Upper lobe of left lung (tissue), 6 donors: ENCODE measurements at regions not wholly inside any gene's neighbourhood (a gene's known extent, or its start where the extent isn't known, plus 50 kb on each side); places are given as distances from the start of the nearest gene placed in this dataset.

ENCODE experiments used
- ATAC-seq, 2 donors: fragments of 200-7000 bp; cut with Tn5 transposase; one replicate each; pipeline ENCODE4 v1.9.1; 2022; ENCODE audit warnings: mild to moderate bottlenecking in 2 of 2, moderate library complexity in 2 of 2; ENCODE audit not compliant: low FRiP score in 2 of 2
- DNase-seq, 2 donors: peaks; one replicate each; pipeline ENCODE4 v3.0.0-alpha.2; 2019 to 2020
- H3K27ac ChIP-seq, 4 donors: fragments of 200-600 bp; sonication (generic); one replicate each; pipeline ENCODE4 v1.5.1; 2016 to 2019
- H3K27me3 ChIP-seq, 4 donors: fragments of 200-600 bp; sonication (generic); one replicate each; pipeline ENCODE4 v1.5.1; 2017 to 2019
- H3K36me3 ChIP-seq, 4 donors: fragments of 200-600 bp; sonication (generic); one replicate each; pipeline ENCODE4 v1.5.1; 2016 to 2019
- H3K4me1 ChIP-seq, 4 donors: fragments of 200-600 bp; sonication (generic); one replicate each; pipeline ENCODE4 v1.5.1; 2018 to 2019
- H3K4me3 ChIP-seq, 4 donors: fragments of 200-600 bp; sonication (generic); one replicate each; pipeline ENCODE4 v1.5.1; 2017 to 2019; ENCODE audit warnings: mild to moderate bottlenecking in 2 of 4, moderate library complexity in 1 of 4
- H3K9me3 ChIP-seq, 4 donors: fragments of 200-600 bp; sonication (generic); one replicate each; pipeline ENCODE4 v1.5.1; 2018 to 2019
- CTCF ChIP-seq, 6 experiments: fragments of 450-650 bp in 4 of 6; fragments of 200-600 bp in 2 of 6; sonication (generic) in 2 of 6; IDR thresholded peaks; one replicate each; pipeline ENCODE4 v1.5.1; 2016 to 2019; ENCODE audit warnings: antibody characterized with exemption in 6 of 6
- EP300 ChIP-seq, 4 donors: sonication (generic); formaldehyde crosslinking; IDR thresholded peaks; one replicate each; pipeline ENCODE4 v1.5.1; 2017; ENCODE audit warnings: antibody characterized with exemption in 4 of 4, control low read depth in 2 of 4
- POLR2A ChIP-seq, 4 donors: fragments of 450-650 bp; IDR thresholded peaks; one replicate each; pipeline ENCODE4 v1.5.1; 2016 to 2017; ENCODE audit warnings: antibody characterized with exemption in 4 of 4, mild to moderate bottlenecking in 2 of 4
- POLR2AphosphoS5 ChIP-seq, 2 donors: sonication (generic); formaldehyde crosslinking; IDR thresholded peaks; one replicate each; pipeline ENCODE4 v1.5.1; 2017; ENCODE audit warnings: antibody characterized with exemption in 2 of 2
- WGBS, 2 donors: methylation state at CpG; one replicate each; pipeline ENCODE4 v1.1.5; 2017 to 2018; 5-methylcytosine and 5-hydroxymethylcytosine counted together
- donor health status: DM: no; HTN: no; CAD: no; lungs with moderate emphysema.
- donor health status: DM: no; HTN: yes; CAD: no; lungs with severe emphysema.

- Histone ChIP-seq H3K36me3 (no peaks in the 10 kb centered on the region), H3K4me3 (no peak overlapping the region), H3K27me3 (no peaks in the 10 kb centered on the region), H3K9me3 (no peaks in the 10 kb centered on the region), H3K27ac (no peak overlapping the region), H3K4me1 (no peaks in the 10 kb centered on the region)
- no peak for ATAC-seq
- TF ChIP-seq EP300 (IDR thresholded peaks at IDR 0.05) (no peak), CTCF (IDR thresholded peaks at IDR 0.05) (no peak), POLR2A (IDR thresholded peaks at IDR 0.05) (no peak), POLR2AphosphoS5 (IDR thresholded peaks at IDR 0.05) (no peak)
- WGBS, 2 donors = 65 to 72% methylated on average over 5 of the region's 5 CpGs
- DNase-seq = no peak
These were observed 334.5 kb downstream of the GPAT3 start for GRCh38 chr4:83870328-83870950.

GRCh38 chr4:83866834-83867621, 331.1 kb downstream of the GPAT3 start:
- no peaks in the 10 kb centered on the region for H3K4me1 ChIP-seq
- no peaks in the 10 kb centered on the region for H3K27me3 ChIP-seq
- no peak for TF ChIP-seq POLR2AphosphoS5 (IDR thresholded peaks at IDR 0.05)
- TF ChIP-seq POLR2A (IDR thresholded peaks at IDR 0.05) = no peak
- TF ChIP-seq EP300 (IDR thresholded peaks at IDR 0.05) = no peak
- TF ChIP-seq CTCF (IDR thresholded peaks at IDR 0.05) = no peak
- WGBS, 2 donors = 62 to 72% methylated on average over 4 of the region's 4 CpGs
- DNase-seq (no peak), ATAC-seq (no peak)
- no peak overlapping the region for H3K27ac ChIP-seq
- no peak overlapping the region for H3K4me3 ChIP-seq
- no peaks in the 10 kb centered on the region for H3K36me3 ChIP-seq
- no peaks in the 10 kb centered on the region for H3K9me3 ChIP-seq

- Histone ChIP-seq H3K36me3 (no peaks in the 10 kb centered on the region), H3K9me3 (no peaks in the 10 kb centered on the region), H3K4me3 (no peak overlapping the region), H3K4me1 (no peaks in the 10 kb centered on the region), H3K27ac (no peak overlapping the region), H3K27me3 (no peaks in the 10 kb centered on the region)
- TF ChIP-seq POLR2AphosphoS5 (IDR thresholded peaks at IDR 0.05) (no peak), EP300 (IDR thresholded peaks at IDR 0.05) (no peak), CTCF (IDR thresholded peaks at IDR 0.05) (no peak), POLR2A (IDR thresholded peaks at IDR 0.05) (no peak)
- WGBS, 2 donors = 59 to 60% methylated on average over 6 of the region's 6 CpGs
- ATAC-seq (no peak), DNase-seq (no peak)
These were observed 329.7 kb downstream of the GPAT3 start for GRCh38 chr4:83865417-83866150.

- ATAC-seq (no peak), DNase-seq (no peak)
- Histone ChIP-seq H3K36me3 (no peaks in the 10 kb centered on the region), H3K4me1 (no peaks in the 10 kb centered on the region), H3K27ac (no peak overlapping the region), H3K4me3 (no peak overlapping the region), H3K9me3 (no peaks in the 10 kb centered on the region), H3K27me3 (no peaks in the 10 kb centered on the region)
- 72 to 74% methylated on average over 4 of the region's 4 CpGs for WGBS, 2 donors
- TF ChIP-seq CTCF (IDR thresholded peaks at IDR 0.05) (no peak), POLR2AphosphoS5 (IDR thresholded peaks at IDR 0.05) (no peak), POLR2A (IDR thresholded peaks at IDR 0.05) (no peak), EP300 (IDR thresholded peaks at IDR 0.05) (no peak)
These were observed 328.3 kb downstream of the GPAT3 start for GRCh38 chr4:83864097-83864817.
